ENCODE measurements at regions not wholly inside any gene's neighbourhood (a gene's known extent, or its start where the extent isn't known, plus 50 kb on each side); places are given as distances from the start of the nearest gene placed in this dataset.

- DNase-seq (ENCODE audit: low spot score): peak; percentile 38
Observed at GRCh38 chr2:102967451-102967850, 205.6 kb downstream of the TMEM182 start.

- DNase-seq (ENCODE audit: low spot score): no peak
Observed at GRCh38 chr2:102968375-102968774, 206.5 kb downstream of the TMEM182 start.

DNA sequence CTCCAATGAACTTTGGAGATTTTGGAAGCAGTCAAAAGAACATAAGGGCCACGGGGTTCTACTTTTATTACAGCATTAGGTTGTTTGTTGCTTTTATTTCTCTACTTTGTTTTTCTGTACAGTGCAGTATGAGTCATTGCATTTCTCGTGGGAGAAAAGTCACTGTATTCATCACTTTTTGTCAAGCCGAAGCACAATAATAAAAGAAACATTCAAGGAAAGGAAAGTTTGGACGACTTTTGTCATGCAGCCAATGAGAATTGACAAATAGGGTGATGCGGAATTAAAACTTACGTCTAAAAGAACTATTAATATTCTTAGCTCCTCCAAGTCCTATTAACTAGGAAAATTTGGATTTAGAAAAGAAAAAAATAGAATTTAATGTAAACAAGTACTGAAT, 209.9 kb downstream of the TMEM182 start:
- no peak for DNase-seq (ENCODE audit: low spot score)

DNA sequence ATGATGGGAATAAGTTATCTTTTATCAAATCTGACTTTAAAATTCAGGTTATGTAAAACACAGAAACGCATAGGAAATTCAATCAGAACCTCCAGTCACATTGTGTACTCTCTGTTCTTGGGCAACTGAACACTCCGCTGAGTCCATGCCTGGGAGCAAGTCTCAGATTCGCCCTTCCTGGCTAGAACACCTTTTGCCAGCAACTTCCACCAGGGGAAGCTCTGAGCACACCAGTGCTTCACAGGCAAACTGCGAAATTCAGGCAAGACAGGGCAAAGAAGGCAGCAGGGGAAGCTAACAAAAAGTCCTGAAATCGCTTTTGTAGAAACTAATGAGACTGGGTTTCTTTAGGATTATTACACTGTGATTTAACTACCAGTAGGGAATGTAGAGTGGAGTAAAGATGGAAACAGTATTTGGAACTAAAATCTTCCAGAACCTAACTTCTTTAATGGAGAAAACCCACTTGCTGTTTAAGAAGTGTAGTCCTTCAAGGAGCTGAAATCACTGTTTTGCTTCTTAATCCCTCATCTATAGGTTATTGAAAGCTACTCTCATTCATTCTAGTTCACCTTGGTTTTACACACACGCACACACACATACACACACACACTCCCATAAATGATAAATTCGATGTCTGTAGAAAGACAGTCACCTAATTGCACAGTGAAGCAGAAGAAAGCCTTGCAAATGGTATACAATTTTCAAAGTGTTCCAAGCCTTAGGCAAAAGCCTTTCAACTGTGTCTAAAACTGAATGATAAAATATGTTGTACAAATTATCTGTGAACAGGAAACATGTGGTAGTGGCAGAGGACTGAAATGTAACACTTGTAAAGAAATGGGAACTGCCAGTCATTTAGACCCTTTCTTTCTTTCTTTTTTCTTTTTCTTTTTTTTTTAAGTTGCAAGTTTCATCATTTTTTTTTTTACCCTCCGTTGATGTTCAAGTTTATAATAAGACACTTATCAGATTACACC, 214.5 kb downstream of the TMEM182 start:
- DNase-seq (ENCODE audit: low spot score): peak; percentile 53

GRCh38 chr2:102977426-102978090, 215.7 kb downstream of the TMEM182 start:
- DNase-seq (ENCODE audit: low spot score): no peak

DNA sequence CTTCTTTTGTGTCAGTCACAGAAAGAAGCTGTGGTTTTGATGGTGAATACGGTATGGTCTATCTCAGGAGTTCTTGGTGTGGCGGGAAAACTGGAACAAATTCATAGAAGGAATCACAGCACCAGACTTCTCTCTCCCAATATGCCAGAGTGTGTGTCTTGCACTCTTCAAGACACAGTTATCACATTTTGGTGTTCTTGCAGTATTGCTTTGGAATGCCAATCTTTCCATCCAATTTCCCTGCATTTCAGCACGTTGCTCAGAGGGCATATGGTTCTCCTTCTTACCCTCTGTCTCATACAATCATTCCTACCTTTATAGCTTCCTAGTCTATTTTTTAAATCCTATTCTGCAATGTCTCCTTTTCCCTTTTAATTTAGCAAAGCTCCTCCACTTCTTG, 216.3 kb downstream of the TMEM182 start:
- DNase-seq (ENCODE audit: low spot score): no peak

DNA sequence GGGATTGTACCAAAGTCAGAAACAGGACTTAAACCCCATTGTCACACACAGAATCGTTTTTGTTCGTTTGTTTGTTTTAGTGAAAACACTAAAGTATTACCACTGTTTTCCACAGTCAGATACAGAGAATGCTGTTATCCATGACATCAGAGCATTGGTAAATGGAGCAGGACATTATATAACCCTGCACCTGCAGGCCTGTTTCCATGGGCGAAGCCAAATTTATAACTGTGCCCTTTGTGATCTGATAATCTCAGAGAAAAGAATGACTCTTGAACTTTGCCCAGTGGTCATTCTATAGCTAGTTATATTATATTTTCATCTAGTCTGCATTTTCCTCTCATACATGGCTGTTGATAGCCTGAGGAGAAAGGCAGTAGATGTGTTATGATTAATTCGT, 217.6 kb downstream of the TMEM182 start:
- no peak for DNase-seq (ENCODE audit: low spot score)

- DNase-seq (ENCODE audit: low spot score): no peak
Observed at GRCh38 chr2:102983786-102984185, 222.0 kb downstream of the TMEM182 start.

DNA sequence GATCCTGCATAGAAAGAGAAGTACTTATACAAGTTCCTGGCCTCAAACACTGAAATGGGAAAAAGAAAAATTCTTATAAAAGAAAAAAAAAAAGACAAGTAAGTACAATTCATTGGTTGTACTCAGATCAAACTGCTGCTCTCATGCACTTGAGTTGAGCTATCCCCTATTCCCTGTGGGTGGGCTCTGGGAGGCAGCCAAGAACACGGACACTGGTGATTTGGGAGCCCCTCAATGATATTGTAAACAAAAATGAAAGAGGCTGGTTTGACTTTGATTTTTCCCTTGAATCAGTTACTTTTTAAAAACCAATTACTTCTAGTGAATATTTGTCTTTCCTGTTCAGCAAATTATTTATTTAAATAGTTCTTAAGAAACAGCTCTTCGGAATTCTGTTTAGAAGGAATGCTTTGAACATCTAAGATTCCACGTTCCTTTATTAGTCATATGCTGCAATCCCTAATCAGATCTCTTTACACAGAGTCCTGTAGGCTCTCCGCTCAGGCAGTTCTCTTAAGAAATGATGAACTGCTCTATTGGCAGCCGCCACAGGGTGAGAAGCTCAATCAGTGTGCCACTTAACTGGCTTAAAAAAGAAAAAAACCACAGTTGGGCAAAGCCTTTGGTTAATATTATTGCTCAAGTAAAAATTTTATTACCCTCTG, 225.1 kb downstream of the TMEM182 start:
- DNase-seq (ENCODE audit: low spot score): no peak

DNA sequence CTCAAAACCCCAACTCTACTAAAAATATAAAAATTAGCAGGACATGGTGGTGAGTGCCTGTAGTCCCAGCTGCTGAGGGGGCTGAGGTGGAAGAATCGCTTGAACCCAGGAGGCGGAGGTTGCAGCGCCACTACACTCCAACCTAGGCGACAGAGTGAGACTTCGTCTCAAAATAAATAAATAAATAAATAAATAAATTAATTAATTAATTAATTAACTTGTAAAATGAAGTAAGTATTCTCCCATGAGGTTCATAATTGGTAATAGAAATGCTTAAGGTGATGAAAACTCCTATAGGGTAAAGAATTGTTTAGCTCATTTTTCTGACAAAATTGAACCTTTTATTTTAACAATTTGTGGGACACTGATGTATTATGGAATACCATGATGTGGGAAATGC, 230.8 kb downstream of the TMEM182 start:
- DNase-seq (ENCODE audit: low spot score): no peak

GRCh38 chr2:102999958-103000357, 238.1 kb downstream of the TMEM182 start:
- no peak for DNase-seq (ENCODE audit: low spot score)

DNA sequence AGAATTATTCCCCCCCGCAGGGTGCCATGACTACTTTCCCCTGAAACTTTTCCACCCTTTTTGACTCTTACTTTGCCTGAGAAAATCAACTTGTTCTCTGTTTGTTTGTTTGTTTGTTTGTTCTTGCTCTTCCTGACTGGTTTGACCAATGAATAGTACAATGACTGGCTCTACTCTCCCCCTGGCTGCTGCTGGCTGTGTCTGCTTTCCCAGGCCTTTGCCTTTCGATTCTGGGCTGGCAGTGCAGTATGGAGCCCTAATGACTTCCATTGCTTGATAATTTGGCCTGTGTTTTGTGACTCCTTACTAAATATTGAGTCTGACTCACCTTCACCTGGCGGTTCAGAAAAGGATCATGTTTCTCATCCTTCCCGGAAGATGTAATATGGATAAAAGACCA, 241.1 kb downstream of the TMEM182 start:
- DNase-seq (ENCODE audit: low spot score): no peak

DNA sequence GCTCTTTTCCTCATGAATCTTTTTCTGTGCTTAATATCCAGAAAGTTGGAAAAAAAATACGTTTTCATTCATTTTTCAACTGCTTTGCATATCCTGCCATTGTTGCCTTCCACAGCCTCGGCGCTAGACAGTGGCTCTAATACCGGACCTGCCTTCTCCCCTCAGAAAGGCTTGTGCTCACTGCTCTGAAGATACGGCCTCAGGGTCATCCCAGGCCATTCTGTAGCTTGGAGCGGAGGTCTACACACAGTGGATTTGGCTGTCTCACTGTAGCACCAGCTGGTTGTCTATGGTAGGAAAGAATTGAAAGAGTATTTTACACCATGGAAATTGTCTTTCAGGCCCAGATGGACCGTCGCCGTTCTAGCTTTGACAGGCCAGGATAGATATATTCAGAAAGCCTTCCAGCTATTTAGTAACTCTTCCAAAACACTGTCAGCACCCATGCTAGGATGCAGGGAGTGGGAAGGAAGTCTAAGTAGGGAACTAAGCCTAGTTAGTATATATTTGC, 242.0 kb downstream of the TMEM182 start:
- DNase-seq (ENCODE audit: low spot score): no peak

GRCh38 chr2:103004426-103004942, 242.7 kb downstream of the TMEM182 start:
- DNase-seq (ENCODE audit: low spot score): no peak

DNA sequence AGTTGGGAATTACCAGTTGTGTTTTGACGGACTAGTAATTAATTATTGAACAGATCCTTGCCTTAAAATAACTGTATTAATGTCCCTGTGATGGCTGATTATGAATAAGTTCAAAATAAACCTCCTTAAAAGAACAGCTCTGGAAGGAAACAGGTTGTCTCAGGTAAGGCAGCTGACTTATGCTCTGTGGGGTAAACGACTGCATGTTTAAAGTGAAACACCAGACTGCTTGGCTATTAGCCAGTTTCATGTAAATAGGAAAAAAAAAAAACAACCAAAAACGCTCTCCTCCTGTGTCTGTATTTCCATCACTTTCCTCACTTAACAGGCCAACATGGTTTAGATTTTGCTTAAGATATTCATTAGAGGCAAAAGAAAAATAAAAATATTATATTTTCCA, 243.6 kb downstream of the TMEM182 start:
- no peak for DNase-seq (ENCODE audit: low spot score)

DNA sequence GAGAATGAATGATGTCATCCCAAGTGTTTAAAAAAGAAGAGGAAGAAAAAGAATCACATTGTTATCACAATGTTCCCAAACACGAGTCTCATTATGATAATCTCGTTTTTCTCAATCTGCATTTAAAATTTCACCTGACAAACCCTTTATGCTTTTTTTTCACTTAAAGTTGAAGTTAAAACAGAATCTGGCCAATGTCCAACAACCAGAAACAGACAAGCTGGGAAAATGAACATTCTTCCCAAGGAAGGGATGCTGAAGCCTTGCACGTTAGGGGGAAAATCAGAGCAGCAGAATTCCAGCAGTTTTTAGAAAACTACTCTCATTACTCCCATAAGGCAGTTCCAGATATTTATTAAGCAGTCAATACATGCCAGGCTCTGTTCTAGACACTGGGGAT, 245.3 kb downstream of the TMEM182 start:
- DNase-seq (ENCODE audit: low spot score): no peak

GRCh38 chr2:103008586-103008985, 246.8 kb downstream of the TMEM182 start:
- DNase-seq (ENCODE audit: low spot score): no peak

- DNase-seq (ENCODE audit: low spot score): no peak
Observed at GRCh38 chr2:103009871-103010270, 248.0 kb downstream of the TMEM182 start.

DNA sequence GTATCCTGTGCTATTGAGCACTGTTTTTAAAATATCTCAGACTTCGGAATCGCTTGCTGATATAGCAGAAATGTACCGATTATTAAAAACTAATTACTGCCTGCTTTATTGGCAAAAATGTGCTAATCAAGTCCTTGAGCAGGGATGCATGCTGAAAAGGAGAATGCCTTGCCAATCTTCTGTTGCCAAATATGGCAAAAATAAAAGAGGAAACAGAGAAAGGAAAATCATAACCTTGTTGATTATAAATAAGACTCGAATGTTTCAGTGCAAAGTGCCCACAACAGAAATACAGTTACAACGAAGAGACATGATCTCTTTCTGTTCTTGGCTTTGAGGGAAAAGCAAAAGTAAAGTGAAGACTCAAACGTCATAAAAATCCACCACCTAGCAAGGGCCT, 248.5 kb downstream of the TMEM182 start:
- no peak for DNase-seq (ENCODE audit: low spot score)

GRCh38 chr2:103010751-103011150, 248.9 kb downstream of the TMEM182 start:
- DNase-seq (ENCODE audit: low spot score): no peak

- DNase-seq (ENCODE audit: low spot score): no peak
Observed at GRCh38 chr2:103012590-103012989, 250.8 kb downstream of the TMEM182 start.

GRCh38 chr2:103025056-103025455, 263.2 kb downstream of the TMEM182 start:
- no peak for DNase-seq (ENCODE audit: low spot score)

Measured in RKO (cell line).